H9 (cell line): ENCODE measurements at regions not wholly inside any gene's neighbourhood (a gene's known extent, or its start where the extent isn't known, plus 50 kb on each side); places are given as distances from the start of the nearest gene placed in this dataset.

Experiments
- DNase-seq: peaks from one replicate; pipeline ENCODE4 v3.0.0-alpha.2; 2017
- H2AFZ ChIP-seq: one replicate; pipeline ENCODE4 v1.6.1; 2013; ENCODE audit warnings: mild to moderate bottlenecking, low read length, control low read depth, moderate library complexity
- H2AK5ac ChIP-seq: 2 replicates; pipeline ENCODE4 v1.6.1; 2013; ENCODE audit warnings: low read length, control low read depth, mixed read lengths; ENCODE audit not compliant: insufficient read length
- H2BK120ac ChIP-seq: one replicate; pipeline ENCODE4 v1.6.1; 2013; ENCODE audit warnings: low read depth, mild to moderate bottlenecking, low read length, control low read depth, inconsistent platforms; ENCODE audit not compliant: poor library complexity, severe bottlenecking
- H2BK12ac ChIP-seq: 2 replicates; pipeline ENCODE4 v1.6.1; 2013; ENCODE audit warnings: low read length, control low read depth, mixed read lengths, low read depth; ENCODE audit not compliant: insufficient read length
- H2BK15ac ChIP-seq: 2 replicates; pipeline ENCODE4 v1.6.1; 2013; ENCODE audit warnings: low read depth, low read length, control low read depth
- H2BK20ac ChIP-seq: one replicate; pipeline ENCODE4 v1.6.1; 2013; ENCODE audit warnings: low read depth, mild to moderate bottlenecking, low read length, control low read depth, inconsistent platforms; ENCODE audit not compliant: poor library complexity, severe bottlenecking
- H2BK5ac ChIP-seq: 2 replicates; pipeline ENCODE4 v1.6.1; 2013; ENCODE audit warnings: low read length, control low read depth, mixed read lengths; ENCODE audit not compliant: insufficient read length
- H3K14ac ChIP-seq: 2 replicates; pipeline ENCODE4 v1.6.1; 2013; ENCODE audit warnings: low read length, control low read depth; ENCODE audit not compliant: insufficient read depth
- H3K18ac ChIP-seq: 2 replicates; pipeline ENCODE4 v1.6.1; 2013; ENCODE audit warnings: low read depth, mild to moderate bottlenecking, mixed read lengths, low read length, control low read depth; ENCODE audit not compliant: insufficient read length
- H3K23ac ChIP-seq: 2 replicates; pipeline ENCODE4 v1.6.1; 2013; ENCODE audit warnings: low read length, control low read depth, mixed read lengths, low read depth; ENCODE audit not compliant: insufficient read length
- H3K23me2 ChIP-seq: 2 replicates; pipeline ENCODE4 v1.6.1; 2013; ENCODE audit warnings: low read depth, mild to moderate bottlenecking, mixed read lengths, low read length, control low read depth; ENCODE audit not compliant: insufficient read length, poor library complexity, severe bottlenecking
- H3K27ac ChIP-seq: 2 replicates; pipeline ENCODE4 v1.5.1; 2013; ENCODE audit warnings: low read length, control low read depth, mixed read lengths, low read depth; ENCODE audit not compliant: insufficient read length
- H3K27me3 ChIP-seq: 2 replicates; pipeline ENCODE4 v1.6.1; 2013; ENCODE audit warnings: low read length, control low read depth, inconsistent platforms; ENCODE audit not compliant: insufficient read depth
- H3K4ac ChIP-seq: 2 replicates; pipeline ENCODE4 v1.6.1; 2013; ENCODE audit warnings: low read depth, mild to moderate bottlenecking, control low read depth, inconsistent platforms, low read length, moderate library complexity
- H3K4me1 ChIP-seq: 2 replicates; pipeline ENCODE4 v1.6.1; 2013; ENCODE audit warnings: low read length, control low read depth, inconsistent platforms; ENCODE audit not compliant: insufficient read depth
- H3K4me2 ChIP-seq: 2 replicates; pipeline ENCODE4 v1.6.1; 2013; ENCODE audit warnings: low read length, control low read depth, mixed read lengths; ENCODE audit not compliant: insufficient read length, insufficient read depth
- H3K56ac ChIP-seq: 2 replicates; pipeline ENCODE4 v1.6.1; 2013; ENCODE audit warnings: low read depth, mild to moderate bottlenecking, mixed read lengths, low read length, control low read depth; ENCODE audit not compliant: insufficient read length
- H3K79me1 ChIP-seq: 2 replicates; pipeline ENCODE4 v1.6.1; 2013; ENCODE audit warnings: low read depth, mild to moderate bottlenecking, moderate library complexity, low read length, control low read depth, inconsistent platforms; ENCODE audit not compliant: insufficient read depth, poor library complexity, severe bottlenecking
- H3K79me2 ChIP-seq: 2 replicates; pipeline ENCODE4 v1.6.1; 2013; ENCODE audit warnings: low read length, control low read depth, inconsistent platforms; ENCODE audit not compliant: insufficient read depth
- H3K9ac ChIP-seq: 2 replicates; pipeline ENCODE4 v1.6.1; 2013; ENCODE audit warnings: low read length, control low read depth, mixed read lengths; ENCODE audit not compliant: insufficient read length; ENCODE audit errors: extremely low read depth
- H3K9me3 ChIP-seq: one replicate; pipeline ENCODE4 v1.6.1; 2013; ENCODE audit warnings: low read depth, low read length, inconsistent platforms; ENCODE audit not compliant: control insufficient read depth
- H3T11ph ChIP-seq: one replicate; pipeline ENCODE4 v1.6.1; 2013; ENCODE audit warnings: mild to moderate bottlenecking, low read length, control low read depth, inconsistent platforms
- H4K20me1 ChIP-seq: one replicate; pipeline ENCODE4 v1.6.1; 2013; ENCODE audit not compliant: control insufficient read depth, insufficient read length, insufficient read depth
- H4K5ac ChIP-seq: 2 replicates; pipeline ENCODE4 v1.6.1; 2013; ENCODE audit warnings: low read depth, mild to moderate bottlenecking, mixed read lengths, low read length, control low read depth; ENCODE audit not compliant: insufficient read length
- H4K8ac ChIP-seq: replicated peaks from 2 replicates; pipeline ENCODE4 v1.6.1; 2013; ENCODE audit warnings: low read length, control low read depth, mixed read lengths, low read depth; ENCODE audit not compliant: insufficient read length
- H4K91ac ChIP-seq: 2 replicates; pipeline ENCODE4 v1.6.1; 2013; ENCODE audit warnings: low read depth, mild to moderate bottlenecking, moderate library complexity, mixed read lengths, low read length, control low read depth; ENCODE audit not compliant: insufficient read length
- H3K27ac Mint-ChIP-seq, 3 experiments: 2 replicates in 2 of 3; 3 replicates in 1 of 3; pipeline ENCODE4 v1.8.0; 2020 to 2021; ENCODE audit warnings: mixed read lengths in 3 of 3, mild to moderate bottlenecking in 1 of 3, moderate library complexity in 1 of 3
- H3K27me3 Mint-ChIP-seq: 2 replicates; pipeline ENCODE4 v1.8.0; 2021; ENCODE audit warnings: low read depth, mild to moderate bottlenecking, moderate library complexity, mixed read lengths
- H3K36me3 Mint-ChIP-seq, 3 experiments: 2 replicates in 2 of 3; 3 replicates in 1 of 3; pipeline ENCODE4 v1.8.0; 2020 to 2021; ENCODE audit warnings: low read depth in 3 of 3, mixed read lengths in 3 of 3; ENCODE audit not compliant: insufficient read depth in 1 of 3
- H3K4me1 Mint-ChIP-seq, 2 experiments: 2 replicates each; pipeline ENCODE4 v1.8.0; 2020; ENCODE audit warnings: mixed read lengths in 2 of 2
- H3K4me3 Mint-ChIP-seq, 2 experiments: 2 replicates in 1 of 2; 3 replicates in 1 of 2; pipeline ENCODE4 v1.8.0; 2020 to 2021; ENCODE audit warnings: mild to moderate bottlenecking in 2 of 2, mixed read lengths in 2 of 2, moderate library complexity in 1 of 2
- H3K9me3 Mint-ChIP-seq, 2 experiments: 2 replicates in 1 of 2; 3 replicates in 1 of 2; pipeline ENCODE4 v1.8.0; 2020; ENCODE audit warnings: mild to moderate bottlenecking in 2 of 2, mixed read lengths in 2 of 2, moderate library complexity in 1 of 2
- CTCF ChIP-seq: fragments of 200-600 bp; sonication (generic); conservative IDR thresholded peaks from 3 replicates; pipeline ENCODE4 v1.8.0; 2021; ENCODE audit warnings: antibody characterized with exemption, mild to moderate bottlenecking
- WGBS: extraction: QIAGEN DNeasy Blood & Tissue Kit; methylation state at CpG from one replicate; pipeline ENCODE4 v1.1.7; 2013; ENCODE audit warnings: missing lambda C conversion rate, low lambda C conversion rate, mixed read lengths; ENCODE audit not compliant: insufficient read length; ENCODE audit errors: extremely low coverage; 5-methylcytosine and 5-hydroxymethylcytosine counted together

- peak overlapping the region; percentile 50 to 93 (median 78); a peak in 6 of 7 replicates for H3K27ac Mint-ChIP-seq
- peak overlapping the region in 1 of 2 experiments; percentile 35; a peak in 1 of 5 replicates for H3K4me3 Mint-ChIP-seq
- peaks cover 35 to 45% of the 10 kb centered on the region in 2 experiments for H3K4me1 Mint-ChIP-seq
- H2BK120ac ChIP-seq, result no peak overlapping the region
- H3K27me3 Mint-ChIP-seq, result no peaks in the 10 kb centered on the region
- no peaks in the 10 kb centered on the region for H3K9me3 ChIP-seq
- H2BK15ac ChIP-seq, result no peak overlapping the region
- H3K4ac ChIP-seq, result no peak overlapping the region
- H3K23me2 ChIP-seq, result no peaks in the 10 kb centered on the region
- H2BK12ac ChIP-seq, result no peak overlapping the region
- no peak overlapping the region for H3K18ac ChIP-seq
- H3K4me1 ChIP-seq, result no peaks in the 10 kb centered on the region; the same call in 1 of the 2 replicates
- H4K8ac ChIP-seq, result no peak overlapping the region
- H3K9ac ChIP-seq, result no peak overlapping the region
- H3K56ac ChIP-seq, result no peak overlapping the region
- H3K27me3 ChIP-seq, result no peaks in the 10 kb centered on the region
- no peak for TF ChIP-seq CTCF
- no peak for DNase-seq
- H4K91ac ChIP-seq, result no peak overlapping the region
- peaks cover 2 to 18% (median 2%) of the 10 kb centered on the region in 3 experiments; a peak in 5 of 7 replicates for H3K36me3 Mint-ChIP-seq
- no peak overlapping the region for H3K23ac ChIP-seq
- no peak overlapping the region for H3K27ac ChIP-seq
- no peaks in the 10 kb centered on the region for H3K79me1 ChIP-seq
- H3K4me2 ChIP-seq, result no peak overlapping the region
- no peak overlapping the region for H2BK20ac ChIP-seq
- no peaks in the 10 kb centered on the region for H3K79me2 ChIP-seq
- no peak overlapping the region for H2AFZ ChIP-seq
- H4K5ac ChIP-seq, result no peak overlapping the region
- H3K9me3 Mint-ChIP-seq, result peaks cover 6 to 7% of the 10 kb centered on the region in 2 experiments; a peak in 4 of 5 replicates
- WGBS, result no CpG with 5 or more reads among the region's 5 CpGs
- no peak overlapping the region for H3T11ph ChIP-seq
- no peak overlapping the region for H2AK5ac ChIP-seq
- no peaks in the 10 kb centered on the region for H4K20me1 ChIP-seq
- H3K14ac ChIP-seq, result no peak overlapping the region
- no peak overlapping the region for H2BK5ac ChIP-seq
These were observed 122.6 kb upstream of the ID4 start for GRCh38 chr6:19714434-19715166.
